DMS53 (cell line): ENCODE measurements at regions not wholly inside any gene's neighbourhood (a gene's known extent, or its start where the extent isn't known, plus 50 kb on each side); places are given as distances from the start of the nearest gene placed in this dataset.
"Not testable (repeated sequence)": the region's sequence is repeated elsewhere in the genome, so short reads cannot be mapped to it uniquely, and the experiment has no call there.

Source experiments
- DNase-seq: peaks from one replicate; lab custom pipeline; 2025; lab: John Stamatoyannopoulos, UW

- no peak for DNase-seq
Observed at GRCh38 chr1:234843946-234844345, 234.0 kb upstream of the IRF2BP2 start.

- no peak for DNase-seq
Observed at GRCh38 chr1:234842726-234843641, 233.0 kb upstream of the IRF2BP2 start.

- no peak for DNase-seq
Observed at GRCh38 chr1:234841710-234842231, 231.8 kb upstream of the IRF2BP2 start.

- no peak for DNase-seq
Observed at GRCh38 chr1:234841281-234841680, 231.3 kb upstream of the IRF2BP2 start.

GRCh38 chr1:234840843-234841242 is 230.9 kb upstream of the IRF2BP2 start:
- DNase-seq, result no peak

- DNase-seq, result no peak
Observed at GRCh38 chr1:234840253-234840652, 230.3 kb upstream of the IRF2BP2 start.

- peak; percentile 35 for DNase-seq
Observed at GRCh38 chr1:234839663-234840062, 229.7 kb upstream of the IRF2BP2 start.

- DNase-seq, result no peak
Observed at GRCh38 chr1:234838820-234839219, 228.8 kb upstream of the IRF2BP2 start.

GRCh38 chr1:234838182-234838581 is 228.2 kb upstream of the IRF2BP2 start:
- DNase-seq, result no peak

GRCh38 chr1:234837713-234838112 is 227.7 kb upstream of the IRF2BP2 start:
- DNase-seq, result no peak

- no peak for DNase-seq
Observed at GRCh38 chr1:234836776-234837357, 226.9 kb upstream of the IRF2BP2 start.

- no peak for DNase-seq
Observed at GRCh38 chr1:234836045-234836681, 226.2 kb upstream of the IRF2BP2 start.

GRCh38 chr1:234835239-234835638 is 225.3 kb upstream of the IRF2BP2 start:
- DNase-seq, result no peak

GRCh38 chr1:234833646-234834045 is 223.7 kb upstream of the IRF2BP2 start:
- DNase-seq, result no peak

- DNase-seq, result no peak
Observed at GRCh38 chr1:234833118-234833517, 223.1 kb upstream of the IRF2BP2 start.

GRCh38 chr1:234827656-234828055 is 217.7 kb upstream of the IRF2BP2 start:
- no peak for DNase-seq

GRCh38 chr1:234827181-234827580 is 217.2 kb upstream of the IRF2BP2 start:
- no peak for DNase-seq

- DNase-seq, result no peak
Observed at GRCh38 chr1:234826352-234826751, 216.4 kb upstream of the IRF2BP2 start.

- DNase-seq, result no peak
Observed at GRCh38 chr1:234825498-234826165, 215.7 kb upstream of the IRF2BP2 start.

- not testable (repeated sequence) for DNase-seq
Observed at GRCh38 chr1:234824836-234825235, 214.9 kb upstream of the IRF2BP2 start.

- peak; percentile 44 for DNase-seq
Observed at GRCh38 chr1:234823191-234824176, 213.5 kb upstream of the IRF2BP2 start.
